ENCODE measurements at regions not wholly inside any gene's neighbourhood (a gene's known extent, or its start where the extent isn't known, plus 50 kb on each side); places are given as distances from the start of the nearest gene placed in this dataset.

- no peak for TF ChIP-seq CTCF (conservative IDR thresholded peaks at IDR 0.05; ENCODE audit: low read length)
- TF ChIP-seq EZH2phosphoT487 (IDR thresholded peaks at IDR 0.05; ENCODE audit: borderline replicate concordance), result no peak
Measured at GRCh38 chr15:98427321-98427720, 221.0 kb upstream of the IGF1R start.

All from Loucy (cell line).